ENCODE measurements at regions not wholly inside any gene's neighbourhood (a gene's known extent, or its start where the extent isn't known, plus 50 kb on each side); places are given as distances from the start of the nearest gene placed in this dataset.

GRCh38 chr6:10307028-10307427, 107.8 kb downstream of the TFAP2A start:
- Histone ChIP-seq H3K79me2 (ENCODE audit: control insufficient read depth, insufficient read depth, low read length) (no peaks in the 10 kb centered on the region), H3K4me1 (ENCODE audit: control insufficient read depth, extremely low read depth, insufficient read depth, low read length) (no peaks in the 10 kb centered on the region), H3K9ac (replicated peaks; ENCODE audit: extremely low read depth, insufficient read depth, low read length) (no peak overlapping the region), H3K27ac (ENCODE audit: insufficient read depth, low read depth, low read length) (no peak overlapping the region), H4K20me1 (replicated peaks; ENCODE audit: control insufficient read depth, extremely low read depth, insufficient read depth, low read length) (no peaks in the 10 kb centered on the region), H3K4me3 (replicated peaks in 1 of 3; ENCODE audit: insufficient read depth in 1 of 3, low read depth in 1 of 3, low read length in 3 of 3) (no peak overlapping the region), H3K9me1 (replicated peaks; ENCODE audit: control insufficient read depth, extremely low read depth, insufficient read depth, low read length) (no peaks in the 10 kb centered on the region), H3K9me3 (replicated peaks; ENCODE audit: control insufficient read depth, insufficient read depth, low read length) (no peaks in the 10 kb centered on the region), H3K4me2 (ENCODE audit: insufficient read depth, low read length) (no peak overlapping the region), H2AFZ (ENCODE audit: low read depth, low read length) (no peak overlapping the region), H3K36me3 (ENCODE audit: control insufficient read depth in 2 of 2, extremely low read depth in 1 of 2, insufficient read depth in 2 of 2, low read length in 2 of 2) (no peaks in the 10 kb centered on the region), H3K27me3 (ENCODE audit: control insufficient read depth in 2 of 2, insufficient read depth in 2 of 2, low read length in 2 of 2) (no peaks in the 10 kb centered on the region)
- POLR2A ChIA-PET = no interaction called here
- no peak for TF ChIP-seq POLR2AphosphoS5 (IDR thresholded peaks at IDR 0.05; ENCODE audit: insufficient read depth, low read depth, low read length)
- TF ChIP-seq FOS (IDR thresholded peaks at IDR 0.05; ENCODE audit: borderline replicate concordance, insufficient read depth, low read length) = no peak
- TF ChIP-seq JUN (IDR thresholded peaks at IDR 0.05; ENCODE audit: borderline replicate concordance, insufficient read depth, insufficient read length, low read depth) = no peak
- TF ChIP-seq EZH2 (IDR thresholded peaks at IDR 0.05; ENCODE audit: borderline replicate concordance, low read depth, low read length, severe bottlenecking) = no peak
- TF ChIP-seq CTCF (IDR thresholded peaks at IDR 0.05; ENCODE audit: extremely low read depth in 1 of 2, insufficient read depth in 1 of 2, low read depth in 1 of 2, low read length in 2 of 2) = no peak
- TF ChIP-seq GATA2 (IDR thresholded peaks at IDR 0.05; ENCODE audit: insufficient read depth, insufficient read length, low read depth, low read length) = no peak
- TF ChIP-seq MYC (IDR thresholded peaks at IDR 0.05; ENCODE audit: low read depth, low read length) = no peak
- TF ChIP-seq POLR2A (IDR thresholded peaks at IDR 0.05; ENCODE audit: low read depth, low read length) = no peak
- no peak for TF ChIP-seq MAX (IDR thresholded peaks at IDR 0.05; ENCODE audit: insufficient read depth, insufficient read length)
- no TSS peak for BruUV-seq (replicated peaks)
- intact Hi-C loops (cut with micrococcal nuclease) = no loop called here
- FAIRE-seq = no peak
- CTCF ChIA-PET = interaction anchor here (1.3 kb wide), 1 partner anchor 13 kb away, joined by 3 read pairs; no protein-coding TSS in a partner anchor
- dilution Hi-C loops (cut with MboI; ENCODE audit: extremely low pct_ligation_motif_present, low sequenced_read_pairs) = no loop called here
- DNase-seq (ENCODE audit: low read depth, low spot score) = no peak
